DND-41 (cell line): ENCODE measurements at regions not wholly inside any gene's neighbourhood (a gene's known extent, or its start where the extent isn't known, plus 50 kb on each side); places are given as distances from the start of the nearest gene placed in this dataset.

ENCODE experiments used
- ATAC-seq: fragments of 200-7000 bp; cut with Tn5 transposase; 3 replicates; pipeline ENCODE4 v1.9.1; 2021; ENCODE audit warnings: low read depth; ENCODE audit not compliant: insufficient read depth
- DNase-seq: peaks from one replicate; pipeline ENCODE4 v3.0.0-alpha.2; 2020
- H2AFZ ChIP-seq: 2 replicates; pipeline ENCODE4 v1.6.0; 2012; ENCODE audit warnings: low read depth, low read length
- H3K27ac ChIP-seq: 2 replicates; pipeline ENCODE4 v1.5.1; 2012; ENCODE audit warnings: low read length, inconsistent platforms
- H3K27me3 ChIP-seq: fragments of 200-600 bp; sonication (generic); 2 replicates; pipeline ENCODE4 v1.6.0; 2012; ENCODE audit warnings: low read length, mild to moderate bottlenecking, inconsistent platforms; ENCODE audit not compliant: insufficient read depth, poor library complexity
- H3K36me3 ChIP-seq: 2 replicates; pipeline ENCODE4 v1.5.1; 2012; ENCODE audit warnings: low read length, inconsistent platforms; ENCODE audit not compliant: insufficient read depth
- H3K4me1 ChIP-seq: 2 replicates; pipeline ENCODE4 v1.5.1; 2012; ENCODE audit warnings: mild to moderate bottlenecking, low read length; ENCODE audit not compliant: insufficient read depth
- H3K4me2 ChIP-seq: 2 replicates; pipeline ENCODE4 v1.6.0; 2012; ENCODE audit warnings: mild to moderate bottlenecking, moderate library complexity, low read length, inconsistent platforms; ENCODE audit not compliant: insufficient read depth
- H3K4me3 ChIP-seq, 2 experiments: fragments of 200-600 bp in 1 of 2; shearing (Covaris generic) in 1 of 2; 2 replicates each; pipeline ENCODE4 v1.5.1; 2012 to 2016; ENCODE audit warnings: inconsistent platforms in 2 of 2, low read length in 2 of 2, mild to moderate bottlenecking in 2 of 2, low read depth in 1 of 2, moderate library complexity in 1 of 2
- H3K79me2 ChIP-seq: 2 replicates; pipeline ENCODE4 v1.6.0; 2012; ENCODE audit warnings: low read length, inconsistent platforms; ENCODE audit not compliant: insufficient read depth
- H3K9ac ChIP-seq: 2 replicates; pipeline ENCODE4 v1.6.0; 2012; ENCODE audit warnings: low read depth, mild to moderate bottlenecking, inconsistent platforms, low read length, moderate library complexity
- H3K9me3 ChIP-seq: 2 replicates; pipeline ENCODE4 v1.5.1; 2012; ENCODE audit warnings: low read length, moderate library complexity, mild to moderate bottlenecking, inconsistent platforms; ENCODE audit not compliant: insufficient read depth, severe bottlenecking
- H4K20me1 ChIP-seq: 2 replicates; pipeline ENCODE4 v1.6.0; 2012; ENCODE audit warnings: low read length; ENCODE audit not compliant: insufficient read depth
- EZH2 ChIP-seq: IDR thresholded peaks from 3 replicates; pipeline ENCODE4 v1.6.1; 2012; ENCODE audit warnings: borderline replicate concordance, low read depth, mild to moderate bottlenecking, moderate library complexity, low read length, inconsistent platforms; ENCODE audit not compliant: severe bottlenecking
- TF ChIP-seq, protein P1 (sequence below): IDR thresholded peaks from 2 replicates; pipeline ENCODE4 v1.5.1; 2012; ENCODE audit warnings: borderline replicate concordance, low read length, moderate library complexity, mild to moderate bottlenecking; ENCODE audit not compliant: poor library complexity, severe bottlenecking; ENCODE audit errors: extremely low read depth

DNA sequence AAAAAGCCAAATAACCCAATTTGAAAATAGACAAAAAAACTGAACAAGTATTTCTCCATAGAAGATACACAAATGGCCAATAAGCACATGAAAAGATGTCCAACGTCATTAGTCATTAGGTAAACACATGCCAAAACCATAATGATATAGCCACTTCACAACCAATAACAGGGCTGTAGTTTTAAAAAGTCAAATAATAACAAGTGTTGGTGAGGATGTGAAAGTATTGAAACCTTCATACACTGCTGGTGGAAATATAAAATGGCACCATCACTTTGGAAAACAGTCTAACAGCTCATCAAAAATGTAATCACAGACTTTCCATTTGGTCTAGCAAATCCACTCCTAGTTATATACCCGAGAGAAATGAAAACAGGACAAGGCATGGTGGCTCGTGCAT is 144.2 kb upstream of the CYP1B1 start:
- Histone ChIP-seq H3K79me2 (no peaks in the 10 kb centered on the region), H3K4me2 (no peak overlapping the region), H3K4me1 (no peaks in the 10 kb centered on the region), H3K4me3 (no peak overlapping the region), H4K20me1 (no peaks in the 10 kb centered on the region), H3K9ac (no peak overlapping the region), H3K36me3 (no peaks in the 10 kb centered on the region), H2AFZ (no peak overlapping the region), H3K9me3 (no peaks in the 10 kb centered on the region), H3K27ac (no peak overlapping the region), H3K27me3 (peaks cover 6% of the 10 kb centered on the region)
- no peak for TF ChIP-seq EZH2
- TF ChIP-seq, protein P1, sequence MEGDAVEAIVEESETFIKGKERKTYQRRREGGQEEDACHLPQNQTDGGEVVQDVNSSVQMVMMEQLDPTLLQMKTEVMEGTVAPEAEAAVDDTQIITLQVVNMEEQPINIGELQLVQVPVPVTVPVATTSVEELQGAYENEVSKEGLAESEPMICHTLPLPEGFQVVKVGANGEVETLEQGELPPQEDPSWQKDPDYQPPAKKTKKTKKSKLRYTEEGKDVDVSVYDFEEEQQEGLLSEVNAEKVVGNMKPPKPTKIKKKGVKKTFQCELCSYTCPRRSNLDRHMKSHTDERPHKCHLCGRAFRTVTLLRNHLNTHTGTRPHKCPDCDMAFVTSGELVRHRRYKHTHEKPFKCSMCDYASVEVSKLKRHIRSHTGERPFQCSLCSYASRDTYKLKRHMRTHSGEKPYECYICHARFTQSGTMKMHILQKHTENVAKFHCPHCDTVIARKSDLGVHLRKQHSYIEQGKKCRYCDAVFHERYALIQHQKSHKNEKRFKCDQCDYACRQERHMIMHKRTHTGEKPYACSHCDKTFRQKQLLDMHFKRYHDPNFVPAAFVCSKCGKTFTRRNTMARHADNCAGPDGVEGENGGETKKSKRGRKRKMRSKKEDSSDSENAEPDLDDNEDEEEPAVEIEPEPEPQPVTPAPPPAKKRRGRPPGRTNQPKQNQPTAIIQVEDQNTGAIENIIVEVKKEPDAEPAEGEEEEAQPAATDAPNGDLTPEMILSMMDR = no peak
- no peak for ATAC-seq
- DNase-seq = no peak

DNA sequence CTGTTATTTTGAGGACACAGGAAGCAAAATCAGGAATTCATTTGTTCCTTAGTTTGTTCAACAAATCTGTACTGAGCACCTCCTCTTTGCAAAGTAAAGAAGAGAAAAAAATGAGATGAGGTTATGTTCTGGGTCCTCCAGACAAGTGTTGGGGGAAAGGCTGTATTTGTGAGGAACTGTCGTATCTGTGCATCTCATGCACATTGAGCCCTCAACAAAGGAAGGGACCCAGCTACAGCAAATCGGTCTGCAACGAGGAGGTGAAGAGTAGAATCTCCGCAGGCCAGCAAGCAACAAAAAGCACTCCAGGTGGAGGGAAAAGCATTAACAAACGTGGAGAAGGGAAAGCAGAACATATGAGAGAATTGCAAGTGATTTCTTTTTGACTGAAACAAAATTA is 143.0 kb upstream of the CYP1B1 start:
- H2AFZ ChIP-seq = no peak overlapping the region
- TF ChIP-seq, protein P1 = no peak
- TF ChIP-seq EZH2 = no peak
- H3K27me3 ChIP-seq = no peaks in the 10 kb centered on the region
- no peaks in the 10 kb centered on the region for H3K4me1 ChIP-seq
- H3K4me2 ChIP-seq = no peak overlapping the region
- no peaks in the 10 kb centered on the region for H3K9me3 ChIP-seq
- no peaks in the 10 kb centered on the region for H4K20me1 ChIP-seq
- no peak overlapping the region for H3K4me3 ChIP-seq
- H3K36me3 ChIP-seq = no peaks in the 10 kb centered on the region
- ATAC-seq (no peak), DNase-seq (no peak)
- no peak overlapping the region for H3K27ac ChIP-seq
- H3K9ac ChIP-seq = no peak overlapping the region
- no peaks in the 10 kb centered on the region for H3K79me2 ChIP-seq

DNA sequence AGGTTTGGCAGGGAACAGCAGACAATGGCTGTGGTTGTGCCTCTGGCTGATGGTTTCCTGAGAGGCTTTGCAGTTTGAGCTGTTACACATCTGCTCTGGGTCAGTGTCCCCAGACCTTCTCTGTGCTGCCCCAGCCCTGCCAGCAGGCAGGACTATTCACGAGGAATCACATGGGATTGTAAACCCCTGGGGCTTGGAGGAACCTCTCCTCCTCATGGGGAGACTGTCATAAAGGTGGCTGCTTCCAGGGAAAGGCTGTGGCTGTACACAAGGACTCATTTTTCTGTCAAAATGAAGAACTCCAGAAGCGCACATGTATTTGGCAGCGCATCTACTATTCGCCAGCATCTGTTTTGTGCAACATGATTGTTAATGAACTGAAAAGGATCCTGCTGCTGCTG is 142.6 kb upstream of the CYP1B1 start:
- Histone ChIP-seq H3K4me2 (no peak overlapping the region), H3K27ac (no peak overlapping the region), H3K4me1 (no peaks in the 10 kb centered on the region), H3K9me3 (no peaks in the 10 kb centered on the region), H3K79me2 (no peaks in the 10 kb centered on the region), H2AFZ (no peak overlapping the region), H3K27me3 (no peaks in the 10 kb centered on the region), H3K36me3 (no peaks in the 10 kb centered on the region), H4K20me1 (no peaks in the 10 kb centered on the region), H3K9ac (no peak overlapping the region), H3K4me3 (no peak overlapping the region)
- DNase-seq (no peak), ATAC-seq (no peak)
- TF ChIP-seq EZH2 = no peak
- TF ChIP-seq, protein P1 = no peak
